ENCODE measurements at regions not wholly inside any gene's neighbourhood (a gene's known extent, or its start where the extent isn't known, plus 50 kb on each side); places are given as distances from the start of the nearest gene placed in this dataset.

- H4K20me1 ChIP-seq (ENCODE audit: insufficient read depth) = no peaks in the 10 kb centered on the region
- no peak overlapping the region for H2AFZ ChIP-seq (ENCODE audit: low read depth)
- ChIA-PET POLR2A (no interaction called here), CTCF (no interaction called here)
- no peak overlapping the region for H3K9ac ChIP-seq
- 15% methylated on average over 4 of the region's 4 CpGs for WGBS (ENCODE audit: low lambda C conversion rate)
- H3K4me3 ChIP-seq (ENCODE audit: low read depth in 2 of 2, low read length in 1 of 2) = no peak overlapping the region
- H3K36me3 ChIP-seq (replicated peaks in 1 of 2; ENCODE audit: control insufficient read depth in 1 of 2, insufficient read depth in 2 of 2, low read length in 1 of 2) = no peaks in the 10 kb centered on the region
- no peaks in the 10 kb centered on the region for H3K9me3 ChIP-seq
- H3K9me2 ChIP-seq = no peaks in the 10 kb centered on the region
- H3F3A ChIP-seq (replicated peaks; ENCODE audit: insufficient read depth) = no peaks in the 10 kb centered on the region
- DNase-seq = no peak
- no peaks in the 10 kb centered on the region for H3K79me2 ChIP-seq (ENCODE audit: insufficient read depth)
- no peaks in the 10 kb centered on the region for H3K4me1 ChIP-seq (ENCODE audit: control insufficient read depth in 1 of 2, insufficient read depth in 2 of 2, low read depth in 1 of 2, low read length in 1 of 2)
- no peaks in the 10 kb centered on the region for H3K27me3 ChIP-seq (ENCODE audit: insufficient read depth)
- TF ChIP-seq IRF3 (IDR thresholded peaks at IDR 0.05; ENCODE audit: low read depth, low read length) (no peak), FOXM1 (IDR thresholded peaks at IDR 0.05; ENCODE audit: low read depth) (no peak), GABPA (IDR thresholded peaks at IDR 0.05; ENCODE audit: low read depth) (no peak), FOSL2 (IDR thresholded peaks at IDR 0.05; ENCODE audit: borderline replicate concordance, low read depth) (no peak), RAD21 (IDR thresholded peaks at IDR 0.05; ENCODE audit: low read length) (no peak), EZH2phosphoT487 (IDR thresholded peaks at IDR 0.05; ENCODE audit: borderline replicate concordance, low read depth) (no peak), FOXJ3 (CRISPR knock-in tag; IDR thresholded peaks at IDR 0.05) (no peak), REST (IDR thresholded peaks at IDR 0.05; ENCODE audit: low read depth, low read length) (no peak)
- TF ChIP-seq, protein P1, sequence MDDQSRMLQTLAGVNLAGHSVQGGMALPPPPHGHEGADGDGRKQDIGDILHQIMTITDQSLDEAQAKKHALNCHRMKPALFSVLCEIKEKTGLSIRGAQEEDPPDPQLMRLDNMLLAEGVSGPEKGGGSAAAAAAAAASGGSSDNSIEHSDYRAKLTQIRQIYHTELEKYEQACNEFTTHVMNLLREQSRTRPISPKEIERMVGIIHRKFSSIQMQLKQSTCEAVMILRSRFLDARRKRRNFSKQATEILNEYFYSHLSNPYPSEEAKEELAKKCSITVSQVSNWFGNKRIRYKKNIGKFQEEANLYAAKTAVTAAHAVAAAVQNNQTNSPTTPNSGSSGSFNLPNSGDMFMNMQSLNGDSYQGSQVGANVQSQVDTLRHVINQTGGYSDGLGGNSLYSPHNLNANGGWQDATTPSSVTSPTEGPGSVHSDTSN (IDR thresholded peaks at IDR 0.05) = no peak
- no peak overlapping the region for H3K4me2 ChIP-seq
- H3K27ac ChIP-seq (ENCODE audit: low read depth in 2 of 2, low read length in 1 of 2) = no peak overlapping the region
Measured at GRCh38 chr15:53022788-53023187, 232.7 kb upstream of the ONECUT1 start.

DNA sequence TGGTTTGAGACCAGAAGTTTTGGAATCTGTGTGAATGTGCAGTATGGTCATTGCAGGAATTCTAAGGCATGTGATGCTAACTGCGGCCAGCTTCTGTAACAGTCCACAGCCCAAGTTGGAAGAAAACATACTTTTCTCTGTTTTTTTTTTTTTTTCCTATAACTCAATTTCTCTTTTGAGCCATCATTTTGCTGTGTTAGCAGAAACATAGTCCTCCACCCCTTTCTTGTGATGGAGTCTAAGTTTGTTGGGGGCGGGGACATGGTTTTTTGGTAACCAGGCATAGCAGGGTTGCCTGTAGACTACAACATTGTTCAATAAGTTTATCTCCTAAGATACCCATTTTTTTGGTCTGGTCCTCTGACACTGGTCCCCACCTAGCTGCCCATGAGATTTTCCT, 223.2 kb upstream of the ONECUT1 start:
- Histone ChIP-seq H3K4me2 (no peak overlapping the region), H3K9ac (no peak overlapping the region)
- no peak for TF ChIP-seq ELF1 (IDR thresholded peaks at IDR 0.05)
- TF ChIP-seq TCF12 (IDR thresholded peaks at IDR 0.05) = no peak
- no peak for TF ChIP-seq RAD21 (IDR thresholded peaks at IDR 0.05; ENCODE audit: low read length)
- TF ChIP-seq FOSL2 (IDR thresholded peaks at IDR 0.05; ENCODE audit: borderline replicate concordance, low read depth) = no peak
- TF ChIP-seq SIN3A (IDR thresholded peaks at IDR 0.05; ENCODE audit: borderline replicate concordance, low read depth, low read length) = no peak
- TF ChIP-seq REST (IDR thresholded peaks at IDR 0.05; ENCODE audit: low read depth, low read length) = no peak
- TF ChIP-seq, protein P2, sequence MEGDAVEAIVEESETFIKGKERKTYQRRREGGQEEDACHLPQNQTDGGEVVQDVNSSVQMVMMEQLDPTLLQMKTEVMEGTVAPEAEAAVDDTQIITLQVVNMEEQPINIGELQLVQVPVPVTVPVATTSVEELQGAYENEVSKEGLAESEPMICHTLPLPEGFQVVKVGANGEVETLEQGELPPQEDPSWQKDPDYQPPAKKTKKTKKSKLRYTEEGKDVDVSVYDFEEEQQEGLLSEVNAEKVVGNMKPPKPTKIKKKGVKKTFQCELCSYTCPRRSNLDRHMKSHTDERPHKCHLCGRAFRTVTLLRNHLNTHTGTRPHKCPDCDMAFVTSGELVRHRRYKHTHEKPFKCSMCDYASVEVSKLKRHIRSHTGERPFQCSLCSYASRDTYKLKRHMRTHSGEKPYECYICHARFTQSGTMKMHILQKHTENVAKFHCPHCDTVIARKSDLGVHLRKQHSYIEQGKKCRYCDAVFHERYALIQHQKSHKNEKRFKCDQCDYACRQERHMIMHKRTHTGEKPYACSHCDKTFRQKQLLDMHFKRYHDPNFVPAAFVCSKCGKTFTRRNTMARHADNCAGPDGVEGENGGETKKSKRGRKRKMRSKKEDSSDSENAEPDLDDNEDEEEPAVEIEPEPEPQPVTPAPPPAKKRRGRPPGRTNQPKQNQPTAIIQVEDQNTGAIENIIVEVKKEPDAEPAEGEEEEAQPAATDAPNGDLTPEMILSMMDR (IDR thresholded peaks at IDR 0.05) = no peak
- TF ChIP-seq EZH2phosphoT487 (IDR thresholded peaks at IDR 0.05; ENCODE audit: borderline replicate concordance, low read depth) = no peak
- TF ChIP-seq MXI1 (IDR thresholded peaks at IDR 0.05; ENCODE audit: low read depth, low read length) = no peak
- no peak for TF ChIP-seq NRF1 (IDR thresholded peaks at IDR 0.05; ENCODE audit: low read depth, low read length)
- TF ChIP-seq CHD2 (IDR thresholded peaks at IDR 0.05; ENCODE audit: low read length, partially characterized antibody) = no peak
- no peak for TF ChIP-seq NFIC (IDR thresholded peaks at IDR 0.05; ENCODE audit: borderline replicate concordance)

More for the DNA sequence above, 223.2 kb upstream of the ONECUT1 start:
- Histone ChIP-seq H3F3A (replicated peaks; ENCODE audit: insufficient read depth) (no peaks in the 10 kb centered on the region), H3K9me2 (no peaks in the 10 kb centered on the region), H3K27ac (ENCODE audit: low read depth in 2 of 2, low read length in 1 of 2) (no peak overlapping the region), H3K4me3 (ENCODE audit: low read depth in 2 of 2, low read length in 1 of 2) (no peak overlapping the region), H3K9me3 (no peaks in the 10 kb centered on the region), H3K27me3 (ENCODE audit: insufficient read depth) (no peaks in the 10 kb centered on the region), H2AFZ (ENCODE audit: low read depth) (no peak overlapping the region), H3K4me1 (ENCODE audit: control insufficient read depth in 1 of 2, insufficient read depth in 2 of 2, low read depth in 1 of 2, low read length in 1 of 2) (no peaks in the 10 kb centered on the region), H3K36me3 (replicated peaks in 1 of 2; ENCODE audit: control insufficient read depth in 1 of 2, insufficient read depth in 2 of 2, low read length in 1 of 2) (no peaks in the 10 kb centered on the region), H4K20me1 (ENCODE audit: insufficient read depth) (no peaks in the 10 kb centered on the region), H3K79me2 (ENCODE audit: insufficient read depth) (no peaks in the 10 kb centered on the region)
- no peak for DNase-seq
- POLR2A ChIA-PET = no interaction called here
- CTCF ChIA-PET = no interaction called here
- 4% methylated on average over 2 of the region's 2 CpGs for WGBS (ENCODE audit: low lambda C conversion rate)

All from SK-N-SH (cell line).